Cardiac muscle cell (in vitro differentiated cells and primary cell): ENCODE measurements at regions not wholly inside any gene's neighbourhood (a gene's known extent, or its start where the extent isn't known, plus 50 kb on each side); places are given as distances from the start of the nearest gene placed in this dataset.

Experiments used
- DNase-seq, 2 donors: peaks; one replicate each; pipeline versions ENCODE4 v3.0.0 to v3.0.0-alpha.2; 2010 to 2017; ENCODE audit warnings: low read depth in 1 of 2, low spot score in 1 of 2
- H3K27ac ChIP-seq: fragments of 200-600 bp; sonication (generic); 2 replicates; pipeline ENCODE4 v1.5.1; 2016
- H3K27me3 ChIP-seq: fragments of 200-600 bp; sonication (generic); 2 replicates; pipeline ENCODE4 v1.6.0; 2016; ENCODE audit warnings: control low read depth
- H3K36me3 ChIP-seq: fragments of 200-600 bp; sonication (generic); 2 replicates; pipeline ENCODE4 v1.5.1; 2016; ENCODE audit warnings: control low read depth
- H3K4me1 ChIP-seq: fragments of 200-600 bp; sonication (generic); 2 replicates; pipeline ENCODE4 v1.8.1; 2017; ENCODE audit warnings: low read depth, mild to moderate bottlenecking, mixed run types
- H3K4me3 ChIP-seq: fragments of 200-600 bp; sonication (generic); 2 replicates; pipeline ENCODE4 v1.5.1; 2016; ENCODE audit warnings: mild to moderate bottlenecking
- H3K9me3 ChIP-seq: fragments of 200-600 bp; sonication (generic); 2 replicates; pipeline ENCODE4 v1.5.1; 2017; ENCODE audit warnings: low read depth, mild to moderate bottlenecking, control low read depth
- CTCF ChIP-seq: IDR thresholded peaks from 2 replicates; pipeline ENCODE4 v1.5.1; 2012; ENCODE audit warnings: low read depth, mild to moderate bottlenecking, low read length

GRCh38 chr4:181150191-181150590 is 1093.0 kb upstream of the TENM3 start:
- Histone ChIP-seq H3K36me3 (no peaks in the 10 kb centered on the region), H3K4me3 (no peak overlapping the region), H3K27me3 (no peaks in the 10 kb centered on the region), H3K27ac (no peak overlapping the region), H3K9me3 (no peaks in the 10 kb centered on the region), H3K4me1 (no peaks in the 10 kb centered on the region)
- DNase-seq = no peak
- TF ChIP-seq CTCF = no peak

- Histone ChIP-seq H3K9me3 (no peaks in the 10 kb centered on the region), H3K4me1 (no peaks in the 10 kb centered on the region), H3K27ac (no peak overlapping the region), H3K36me3 (no peaks in the 10 kb centered on the region), H3K4me3 (no peak overlapping the region), H3K27me3 (no peaks in the 10 kb centered on the region)
- no peak for TF ChIP-seq CTCF
- DNase-seq = no peak
Measured at GRCh38 chr4:181151856-181152255, 1091.3 kb upstream of the TENM3 start.

- DNase-seq = no peak
- no peaks in the 10 kb centered on the region for H3K36me3 ChIP-seq
- no peak for TF ChIP-seq CTCF
- H3K9me3 ChIP-seq = no peaks in the 10 kb centered on the region
- no peaks in the 10 kb centered on the region for H3K4me1 ChIP-seq
- H3K27ac ChIP-seq = no peak overlapping the region
- no peak overlapping the region for H3K4me3 ChIP-seq
- no peaks in the 10 kb centered on the region for H3K27me3 ChIP-seq
Measured at GRCh38 chr4:181157647-181158046, 1085.6 kb upstream of the TENM3 start.

GRCh38 chr4:181158971-181159370 is 1084.2 kb upstream of the TENM3 start:
- Histone ChIP-seq H3K4me1 (no peaks in the 10 kb centered on the region), H3K36me3 (no peaks in the 10 kb centered on the region), H3K27me3 (no peaks in the 10 kb centered on the region), H3K27ac (no peak overlapping the region), H3K9me3 (no peaks in the 10 kb centered on the region), H3K4me3 (no peak overlapping the region)
- DNase-seq = no peak
- no peak for TF ChIP-seq CTCF

- no peak for TF ChIP-seq CTCF
- no peaks in the 10 kb centered on the region for H3K4me1 ChIP-seq
- H3K9me3 ChIP-seq = no peaks in the 10 kb centered on the region
- H3K27ac ChIP-seq = no peak overlapping the region
- DNase-seq = no peak
- H3K36me3 ChIP-seq = no peaks in the 10 kb centered on the region
- no peaks in the 10 kb centered on the region for H3K27me3 ChIP-seq
- H3K4me3 ChIP-seq = no peak overlapping the region
Measured at GRCh38 chr4:181161669-181162068, 1081.5 kb upstream of the TENM3 start.

GRCh38 chr4:181162266-181162665 is 1080.9 kb upstream of the TENM3 start:
- Histone ChIP-seq H3K4me1 (no peaks in the 10 kb centered on the region), H3K4me3 (no peak overlapping the region), H3K27me3 (no peaks in the 10 kb centered on the region), H3K27ac (no peak overlapping the region), H3K36me3 (no peaks in the 10 kb centered on the region), H3K9me3 (no peaks in the 10 kb centered on the region)
- no peak for TF ChIP-seq CTCF
- no peak for DNase-seq
